Testis (tissue), 2 donors: ENCODE measurements at regions not wholly inside any gene's neighbourhood (a gene's known extent, or its start where the extent isn't known, plus 50 kb on each side); places are given as distances from the start of the nearest gene placed in this dataset.

Experiments used
- DNase-seq: peaks from one replicate; pipeline ENCODE4 v3.0.0-alpha.2; 2019
- H3K27ac ChIP-seq, 2 donors: fragments of 200-600 bp; sonication (generic); one replicate each; pipeline ENCODE4 v1.5.1; 2019
- H3K27me3 ChIP-seq: fragments of 200-600 bp; sonication (generic); one replicate; pipeline ENCODE4 v1.5.1; 2019
- H3K36me3 ChIP-seq: fragments of 200-600 bp; sonication (generic); one replicate; pipeline ENCODE4 v1.5.1; 2017; ENCODE audit warnings: low read depth; ENCODE audit errors: missing control alignments
- H3K4me1 ChIP-seq: fragments of 200-600 bp; sonication (generic); one replicate; pipeline ENCODE4 v1.5.1; 2019
- H3K4me3 ChIP-seq, 2 donors: fragments of 200-600 bp; sonication (generic); one replicate each; pipeline ENCODE4 v1.5.1; 2017 to 2019
- H3K9me3 ChIP-seq: fragments of 200-600 bp; sonication (generic); one replicate; pipeline ENCODE4 v1.5.1; 2017
- POLR2A ChIP-seq: fragments of 450-650 bp; IDR thresholded peaks from one replicate; pipeline ENCODE4 v1.6.1; 2017; ENCODE audit warnings: antibody characterized with exemption, mild to moderate bottlenecking, moderate library complexity
- WGBS, 2 donors: methylation state at CpG; one replicate each; pipeline ENCODE4 v1.1.5; 2018; 5-methylcytosine and 5-hydroxymethylcytosine counted together
- intact Hi-C: fragments of 100-400 bp; cut with DNase I; formaldehyde crosslinking; loops from one replicate; pipeline ENCODE4 v1.15.1; 2023; ENCODE audit warnings: low total_unique reads
- TF ChIP-seq, protein P1 (sequence below), 3 experiments: fragments of 450-650 bp in 2 of 3; fragments of 200-600 bp in 1 of 3; sonication (generic) in 1 of 3; IDR thresholded peaks; one replicate each; pipeline ENCODE4 v1.5.1; 2016 to 2019; ENCODE audit warnings: antibody characterized with exemption in 3 of 3, mild to moderate bottlenecking in 2 of 3, moderate library complexity in 1 of 3

DNA sequence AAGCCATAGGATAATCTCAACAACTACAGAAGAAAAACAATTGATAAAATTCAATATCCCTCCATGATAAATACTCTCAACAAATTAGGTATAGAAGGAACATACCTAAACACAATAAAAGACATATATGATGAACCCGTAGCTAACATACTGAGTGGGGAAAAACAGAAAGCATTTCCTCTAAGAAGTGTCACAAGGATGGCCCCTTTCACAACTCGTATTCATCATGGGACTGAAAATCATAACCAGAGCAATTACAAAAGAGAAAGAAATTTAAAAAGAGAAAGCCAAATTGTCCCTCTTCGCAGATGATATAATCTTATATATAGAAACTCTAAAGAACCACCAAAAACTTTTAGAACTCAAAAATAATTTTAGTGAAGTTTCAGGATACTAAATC lies 146.3 kb upstream of the RGMB start:
- H3K36me3 ChIP-seq = no peaks in the 10 kb centered on the region
- intact Hi-C loops = no loop called here
- H3K4me1 ChIP-seq = no peaks in the 10 kb centered on the region
- H3K27me3 ChIP-seq = no peaks in the 10 kb centered on the region
- no peak overlapping the region for H3K4me3 ChIP-seq
- no peak for DNase-seq
- WGBS, 2 donors = 87 to 94% methylated on average over 3 of the region's 3 CpGs
- TF ChIP-seq, protein P1, sequence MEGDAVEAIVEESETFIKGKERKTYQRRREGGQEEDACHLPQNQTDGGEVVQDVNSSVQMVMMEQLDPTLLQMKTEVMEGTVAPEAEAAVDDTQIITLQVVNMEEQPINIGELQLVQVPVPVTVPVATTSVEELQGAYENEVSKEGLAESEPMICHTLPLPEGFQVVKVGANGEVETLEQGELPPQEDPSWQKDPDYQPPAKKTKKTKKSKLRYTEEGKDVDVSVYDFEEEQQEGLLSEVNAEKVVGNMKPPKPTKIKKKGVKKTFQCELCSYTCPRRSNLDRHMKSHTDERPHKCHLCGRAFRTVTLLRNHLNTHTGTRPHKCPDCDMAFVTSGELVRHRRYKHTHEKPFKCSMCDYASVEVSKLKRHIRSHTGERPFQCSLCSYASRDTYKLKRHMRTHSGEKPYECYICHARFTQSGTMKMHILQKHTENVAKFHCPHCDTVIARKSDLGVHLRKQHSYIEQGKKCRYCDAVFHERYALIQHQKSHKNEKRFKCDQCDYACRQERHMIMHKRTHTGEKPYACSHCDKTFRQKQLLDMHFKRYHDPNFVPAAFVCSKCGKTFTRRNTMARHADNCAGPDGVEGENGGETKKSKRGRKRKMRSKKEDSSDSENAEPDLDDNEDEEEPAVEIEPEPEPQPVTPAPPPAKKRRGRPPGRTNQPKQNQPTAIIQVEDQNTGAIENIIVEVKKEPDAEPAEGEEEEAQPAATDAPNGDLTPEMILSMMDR (IDR thresholded peaks at IDR 0.05) = no peak
- no peak for TF ChIP-seq POLR2A
- no peaks in the 10 kb centered on the region for H3K9me3 ChIP-seq
- H3K27ac ChIP-seq = no peak overlapping the region

DNA sequence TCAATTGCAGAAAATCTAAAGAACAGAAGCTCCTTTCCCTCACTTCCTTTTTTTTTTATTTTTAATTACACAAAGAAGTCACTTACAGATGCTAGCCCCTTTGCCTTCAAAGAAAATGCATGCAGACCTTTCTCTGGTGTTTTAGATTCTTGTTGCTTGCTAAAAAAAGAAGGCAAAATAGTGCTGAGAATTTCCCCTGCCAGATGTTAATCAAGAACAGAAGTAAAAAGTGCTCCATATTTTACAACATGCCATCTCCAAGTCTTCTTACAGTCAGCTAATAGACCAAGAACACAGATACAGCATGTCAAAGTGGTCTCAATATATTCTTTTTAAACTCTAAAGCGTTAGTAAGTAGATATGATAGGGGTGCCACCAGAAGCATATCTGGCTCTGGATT lies 142.8 kb upstream of the RGMB start:
- intact Hi-C loops = no loop called here
- no peaks in the 10 kb centered on the region for H3K36me3 ChIP-seq
- no peak overlapping the region for H3K4me3 ChIP-seq
- H3K9me3 ChIP-seq = no peaks in the 10 kb centered on the region
- H3K27ac ChIP-seq = no peak overlapping the region
- TF ChIP-seq POLR2A = no peak
- TF ChIP-seq, protein P1 (IDR thresholded peaks at IDR 0.05) = no peak
- no peaks in the 10 kb centered on the region for H3K27me3 ChIP-seq
- DNase-seq = no peak
- WGBS, 2 donors = 77 to 86% methylated on average over 1 of the region's 1 CpG
- no peaks in the 10 kb centered on the region for H3K4me1 ChIP-seq

DNA sequence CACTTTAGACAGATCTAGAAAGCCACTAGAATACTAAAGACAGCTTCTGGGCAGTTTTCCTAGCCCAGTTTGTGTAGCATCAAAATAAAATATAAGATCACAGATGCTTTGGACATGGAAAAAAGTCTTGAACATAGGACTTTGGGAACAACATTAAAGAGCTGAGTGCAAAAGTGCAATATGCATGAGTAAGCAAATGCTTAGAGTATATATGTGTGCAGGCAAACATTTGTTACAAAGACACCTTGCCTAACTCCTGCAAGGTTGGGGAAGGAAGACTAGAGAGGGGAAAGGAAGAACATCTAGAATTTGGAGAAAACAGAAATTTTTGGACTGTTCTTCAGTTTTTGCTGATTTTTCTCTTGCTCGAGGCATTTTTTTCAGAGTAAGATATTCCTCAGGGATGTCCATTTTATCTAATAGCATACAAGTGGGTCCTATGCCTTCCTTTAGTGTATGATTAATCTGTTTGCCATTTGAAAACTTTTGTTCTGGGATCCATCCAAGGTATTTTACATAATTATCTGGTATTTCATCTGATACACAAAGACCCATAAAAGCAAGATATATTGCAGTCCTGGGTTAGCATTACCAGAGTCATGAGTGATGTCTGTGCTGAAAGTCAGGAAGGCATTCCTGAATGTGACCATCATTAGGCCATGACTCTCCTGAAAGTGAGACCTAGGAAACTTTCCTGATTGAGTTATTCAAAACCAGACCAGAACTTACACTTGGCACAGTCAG lies 142.0 kb upstream of the RGMB start:
- H3K36me3 ChIP-seq = no peaks in the 10 kb centered on the region
- intact Hi-C loops = no loop called here
- no peak overlapping the region for H3K27ac ChIP-seq
- H3K27me3 ChIP-seq = no peaks in the 10 kb centered on the region
- no peak overlapping the region for H3K4me3 ChIP-seq
- TF ChIP-seq POLR2A = no peak
- TF ChIP-seq, protein P1 (IDR thresholded peaks at IDR 0.05) = no peak
- WGBS, 2 donors = 72 to 90% methylated on average over 1 of the region's 1 CpG
- no peaks in the 10 kb centered on the region for H3K4me1 ChIP-seq
- no peak for DNase-seq
- H3K9me3 ChIP-seq = no peaks in the 10 kb centered on the region

- Histone ChIP-seq H3K36me3 (no peaks in the 10 kb centered on the region), H3K4me3 (no peak overlapping the region), H3K9me3 (no peaks in the 10 kb centered on the region), H3K27ac (no peak overlapping the region), H3K4me1 (no peaks in the 10 kb centered on the region), H3K27me3 (no peaks in the 10 kb centered on the region)
- no peak for TF ChIP-seq POLR2A
- TF ChIP-seq, protein P1 (IDR thresholded peaks at IDR 0.05) = no peak
- intact Hi-C loops = no loop called here
- 77 to 87% methylated on average over 3 of the region's 3 CpGs for WGBS, 2 donors
- DNase-seq = no peak
These were observed 137.8 kb upstream of the RGMB start for GRCh38 chr5:98635656-98636055.

GRCh38 chr5:98637116-98637515 lies 136.3 kb upstream of the RGMB start:
- intact Hi-C loops = no loop called here
- no peak for DNase-seq
- H3K27ac ChIP-seq = no peak overlapping the region
- no peaks in the 10 kb centered on the region for H3K27me3 ChIP-seq
- no peaks in the 10 kb centered on the region for H3K36me3 ChIP-seq
- 91 to 96% methylated on average over 1 of the region's 1 CpG for WGBS, 2 donors
- no peaks in the 10 kb centered on the region for H3K9me3 ChIP-seq
- TF ChIP-seq POLR2A = no peak
- TF ChIP-seq, protein P1 (IDR thresholded peaks at IDR 0.05) = no peak
- no peaks in the 10 kb centered on the region for H3K4me1 ChIP-seq
- no peak overlapping the region for H3K4me3 ChIP-seq
